ENCODE measurements at regions not wholly inside any gene's neighbourhood (a gene's known extent, or its start where the extent isn't known, plus 50 kb on each side); places are given as distances from the start of the nearest gene placed in this dataset.
A peak's percentile ranks its signal among the peaks of the same experiment; 100 is the strongest.
"Not testable (repeated sequence)": the region's sequence is repeated elsewhere in the genome, so short reads cannot be mapped to it uniquely, and the experiment has no call there.

- H3K4me3 ChIP-seq (ENCODE audit: low read length, poor library complexity, severe bottlenecking): not testable (repeated sequence)
Observed at GRCh38 chr10:46781001-46781400, 130.2 kb upstream of the PTPN20 start.

GRCh38 chr10:46782001-46782874 lies 129.0 kb upstream of the PTPN20 start:
- not testable (repeated sequence) for H3K36me3 ChIP-seq (ENCODE audit: insufficient read depth, low read length); H3K9me2 ChIP-seq (replicated peaks; ENCODE audit: low read depth, low read length); H2AFZ ChIP-seq (ENCODE audit: low read length); H3K4me2 ChIP-seq (ENCODE audit: low read depth, low read length, poor library complexity, severe bottlenecking); H3K4me1 ChIP-seq (ENCODE audit: insufficient read depth, low read length, poor library complexity, severe bottlenecking); H4K20me1 ChIP-seq (ENCODE audit: insufficient read depth, low read length, poor library complexity, severe bottlenecking); H3K4me3 ChIP-seq (ENCODE audit: low read length, poor library complexity, severe bottlenecking); H3K9me3 ChIP-seq (ENCODE audit: insufficient read depth, low read depth, low read length); H3K27me3 ChIP-seq (ENCODE audit: insufficient read depth, low read length, poor library complexity, severe bottlenecking); H3K79me2 ChIP-seq (ENCODE audit: insufficient read depth, low read length); H3F3A ChIP-seq (ENCODE audit: low read depth); H3K9ac ChIP-seq (ENCODE audit: low read depth, low read length, poor library complexity, severe bottlenecking)

More at GRCh38 chr10:46781001-46781400, 130.2 kb upstream of the PTPN20 start:
- not testable (repeated sequence) for H3K9me3 ChIP-seq (ENCODE audit: insufficient read depth, low read depth, low read length); H3K9ac ChIP-seq (ENCODE audit: low read depth, low read length, poor library complexity, severe bottlenecking); H3K4me1 ChIP-seq (ENCODE audit: insufficient read depth, low read length, poor library complexity, severe bottlenecking); H3K9me2 ChIP-seq (replicated peaks; ENCODE audit: low read depth, low read length); H3K79me2 ChIP-seq (ENCODE audit: insufficient read depth, low read length); H3F3A ChIP-seq (ENCODE audit: low read depth); H3K27me3 ChIP-seq (ENCODE audit: insufficient read depth, low read length, poor library complexity, severe bottlenecking); H4K20me1 ChIP-seq (ENCODE audit: insufficient read depth, low read length, poor library complexity, severe bottlenecking); H3K4me2 ChIP-seq (ENCODE audit: low read depth, low read length, poor library complexity, severe bottlenecking); H2AFZ ChIP-seq (ENCODE audit: low read length); H3K36me3 ChIP-seq (ENCODE audit: insufficient read depth, low read length)

- not testable (repeated sequence) for H3K9me2 ChIP-seq (replicated peaks; ENCODE audit: low read depth, low read length); H3K27me3 ChIP-seq (ENCODE audit: insufficient read depth, low read length, poor library complexity, severe bottlenecking); H2AFZ ChIP-seq (ENCODE audit: low read length); H3K9ac ChIP-seq (ENCODE audit: low read depth, low read length, poor library complexity, severe bottlenecking); H3K36me3 ChIP-seq (ENCODE audit: insufficient read depth, low read length); H3F3A ChIP-seq (ENCODE audit: low read depth); H3K9me3 ChIP-seq (ENCODE audit: insufficient read depth, low read depth, low read length); H3K4me2 ChIP-seq (ENCODE audit: low read depth, low read length, poor library complexity, severe bottlenecking); H4K20me1 ChIP-seq (ENCODE audit: insufficient read depth, low read length, poor library complexity, severe bottlenecking); H3K4me3 ChIP-seq (ENCODE audit: low read length, poor library complexity, severe bottlenecking); H3K79me2 ChIP-seq (ENCODE audit: insufficient read depth, low read length); H3K4me1 ChIP-seq (ENCODE audit: insufficient read depth, low read length, poor library complexity, severe bottlenecking)
Observed at GRCh38 chr10:46784665-46785064, 126.6 kb upstream of the PTPN20 start.

- H3K36me3 ChIP-seq (ENCODE audit: insufficient read depth, low read length); H3K27me3 ChIP-seq (ENCODE audit: insufficient read depth, low read length, poor library complexity, severe bottlenecking); H3K9me3 ChIP-seq (ENCODE audit: insufficient read depth, low read depth, low read length); H3K4me1 ChIP-seq (ENCODE audit: insufficient read depth, low read length, poor library complexity, severe bottlenecking); H3K9me2 ChIP-seq (replicated peaks; ENCODE audit: low read depth, low read length); H4K20me1 ChIP-seq (ENCODE audit: insufficient read depth, low read length, poor library complexity, severe bottlenecking); H3F3A ChIP-seq (ENCODE audit: low read depth); H3K79me2 ChIP-seq (ENCODE audit: insufficient read depth, low read length): not testable (repeated sequence)
- Histone ChIP-seq H3K4me3 (ENCODE audit: low read length, poor library complexity, severe bottlenecking) (peak overlapping the region; percentile 79), H2AFZ (ENCODE audit: low read length) (peak overlapping the region; percentile 60; the same call in 1 of the 2 replicates), H3K4me2 (ENCODE audit: low read depth, low read length, poor library complexity, severe bottlenecking) (peak overlapping the region; percentile 53), H3K9ac (ENCODE audit: low read depth, low read length, poor library complexity, severe bottlenecking) (peak overlapping the region; percentile 81)
Observed at GRCh38 chr10:46786125-46786517, 125.1 kb upstream of the PTPN20 start.

GRCh38 chr10:46786518-46787320 lies 124.5 kb upstream of the PTPN20 start:
- peak overlapping the region; percentile 81 for H3K9ac ChIP-seq (ENCODE audit: low read depth, low read length, poor library complexity, severe bottlenecking)
- H3K36me3 ChIP-seq (ENCODE audit: insufficient read depth, low read length); H4K20me1 ChIP-seq (ENCODE audit: insufficient read depth, low read length, poor library complexity, severe bottlenecking); H3K79me2 ChIP-seq (ENCODE audit: insufficient read depth, low read length); H3F3A ChIP-seq (ENCODE audit: low read depth); H3K27me3 ChIP-seq (ENCODE audit: insufficient read depth, low read length, poor library complexity, severe bottlenecking); H3K4me1 ChIP-seq (ENCODE audit: insufficient read depth, low read length, poor library complexity, severe bottlenecking); H3K9me3 ChIP-seq (ENCODE audit: insufficient read depth, low read depth, low read length); H3K9me2 ChIP-seq (replicated peaks; ENCODE audit: low read depth, low read length): not testable (repeated sequence)
- peak overlapping the region; percentile 79 for H3K4me3 ChIP-seq (ENCODE audit: low read length, poor library complexity, severe bottlenecking)
- H2AFZ ChIP-seq (ENCODE audit: low read length): peak overlapping the region; percentile 94
- H3K4me2 ChIP-seq (ENCODE audit: low read depth, low read length, poor library complexity, severe bottlenecking): peak overlapping the region; percentile 74

All from Loucy (cell line).